Vagina (tissue), 2 donors: ENCODE measurements at regions not wholly inside any gene's neighbourhood (a gene's known extent, or its start where the extent isn't known, plus 50 kb on each side); places are given as distances from the start of the nearest gene placed in this dataset.

Experiments used
- POLR2A ChIP-seq, 2 donors: fragments of 450-650 bp; IDR thresholded peaks; one replicate each; pipeline ENCODE4 v1.6.1; 2017; ENCODE audit warnings: antibody characterized with exemption in 2 of 2, mild to moderate bottlenecking in 2 of 2, moderate library complexity in 2 of 2
- TF ChIP-seq, protein P1 (sequence below), 3 experiments: fragments of 450-650 bp in 2 of 3; fragments of 200-600 bp in 1 of 3; sonication (generic) in 1 of 3; IDR thresholded peaks; one replicate each; pipeline ENCODE4 v1.5.1; 2017 to 2019; ENCODE audit warnings: antibody characterized with exemption in 3 of 3, mild to moderate bottlenecking in 2 of 3, moderate library complexity in 2 of 3

DNA sequence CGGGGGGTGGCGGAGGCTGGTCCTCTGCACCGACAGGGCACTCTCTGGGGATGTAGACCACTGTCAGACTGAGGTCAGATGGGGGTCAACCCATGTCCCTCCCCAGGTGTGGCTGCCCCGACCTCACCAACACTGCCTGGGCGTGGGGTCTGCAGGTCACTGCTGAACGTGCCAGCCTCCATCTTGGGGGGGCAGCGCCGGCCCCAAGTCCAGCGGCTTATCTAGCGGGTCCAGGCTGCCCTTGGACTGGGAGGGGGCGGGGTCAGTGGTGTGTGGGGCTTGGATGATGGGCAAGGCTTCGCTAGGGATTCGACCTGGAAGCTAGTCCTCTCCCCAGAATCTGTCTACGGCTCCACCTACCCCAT is 178.2 kb downstream of the IGLL1 start:
- TF ChIP-seq, protein P1, sequence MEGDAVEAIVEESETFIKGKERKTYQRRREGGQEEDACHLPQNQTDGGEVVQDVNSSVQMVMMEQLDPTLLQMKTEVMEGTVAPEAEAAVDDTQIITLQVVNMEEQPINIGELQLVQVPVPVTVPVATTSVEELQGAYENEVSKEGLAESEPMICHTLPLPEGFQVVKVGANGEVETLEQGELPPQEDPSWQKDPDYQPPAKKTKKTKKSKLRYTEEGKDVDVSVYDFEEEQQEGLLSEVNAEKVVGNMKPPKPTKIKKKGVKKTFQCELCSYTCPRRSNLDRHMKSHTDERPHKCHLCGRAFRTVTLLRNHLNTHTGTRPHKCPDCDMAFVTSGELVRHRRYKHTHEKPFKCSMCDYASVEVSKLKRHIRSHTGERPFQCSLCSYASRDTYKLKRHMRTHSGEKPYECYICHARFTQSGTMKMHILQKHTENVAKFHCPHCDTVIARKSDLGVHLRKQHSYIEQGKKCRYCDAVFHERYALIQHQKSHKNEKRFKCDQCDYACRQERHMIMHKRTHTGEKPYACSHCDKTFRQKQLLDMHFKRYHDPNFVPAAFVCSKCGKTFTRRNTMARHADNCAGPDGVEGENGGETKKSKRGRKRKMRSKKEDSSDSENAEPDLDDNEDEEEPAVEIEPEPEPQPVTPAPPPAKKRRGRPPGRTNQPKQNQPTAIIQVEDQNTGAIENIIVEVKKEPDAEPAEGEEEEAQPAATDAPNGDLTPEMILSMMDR (IDR thresholded peaks at IDR 0.05), result no peak
- TF ChIP-seq POLR2A (IDR thresholded peaks at IDR 0.05), result no peak
